OCI-LY3 (cell line): ENCODE measurements at regions not wholly inside any gene's neighbourhood (a gene's known extent, or its start where the extent isn't known, plus 50 kb on each side); places are given as distances from the start of the nearest gene placed in this dataset.

Experiments used
- CTCF ChIP-seq: fragments of 200-600, 300-600 bp; sonication (generic); IDR thresholded peaks from 2 replicates; pipeline ENCODE4 v1.5.1; 2014; ENCODE audit warnings: antibody characterized with exemption, low read length, low read depth
- EZH2phosphoT487 ChIP-seq: fragments of 200-600 bp; shearing (Covaris generic); IDR thresholded peaks from 2 replicates; pipeline ENCODE4 v1.6.1; 2018; ENCODE audit warnings: antibody characterized with exemption, mixed run types, low read depth

- TF ChIP-seq CTCF (no peak), EZH2phosphoT487 (no peak)
Measured at GRCh38 chr5:60488466-60489130, 211.4 kb downstream of the DEPDC1B start.
